HepG2 (cell line): ENCODE measurements at regions not wholly inside any gene's neighbourhood (a gene's known extent, or its start where the extent isn't known, plus 50 kb on each side); places are given as distances from the start of the nearest gene placed in this dataset.

Source experiments
- SMC3 ChIP-seq: IDR thresholded peaks from 2 replicates; pipeline ENCODE4 v1.6.1; 2011; ENCODE audit warnings: low read length, improper control_type of control experiment
- TGIF2 ChIP-seq: IDR thresholded peaks from 2 replicates; pipeline ENCODE4 v1.6.1; 2016; ENCODE audit warnings: control low read depth, missing compliant biosample characterization
- TF ChIP-seq, protein P1 (sequence below): sonication (generic); formaldehyde crosslinking; IDR thresholded peaks from 2 replicates; pipeline ENCODE4 v1.5.0; 2020; ENCODE audit warnings: mild to moderate bottlenecking, missing genetic modification reagents, moderate library complexity
- TF ChIP-seq, protein P2 (sequence below): sonication (generic); formaldehyde crosslinking; IDR thresholded peaks from 2 replicates; pipeline ENCODE4 v1.8.1; 2023; ENCODE audit warnings: missing genetic modification reagents, mild to moderate bottlenecking, borderline replicate concordance

- TF ChIP-seq, protein P1, sequence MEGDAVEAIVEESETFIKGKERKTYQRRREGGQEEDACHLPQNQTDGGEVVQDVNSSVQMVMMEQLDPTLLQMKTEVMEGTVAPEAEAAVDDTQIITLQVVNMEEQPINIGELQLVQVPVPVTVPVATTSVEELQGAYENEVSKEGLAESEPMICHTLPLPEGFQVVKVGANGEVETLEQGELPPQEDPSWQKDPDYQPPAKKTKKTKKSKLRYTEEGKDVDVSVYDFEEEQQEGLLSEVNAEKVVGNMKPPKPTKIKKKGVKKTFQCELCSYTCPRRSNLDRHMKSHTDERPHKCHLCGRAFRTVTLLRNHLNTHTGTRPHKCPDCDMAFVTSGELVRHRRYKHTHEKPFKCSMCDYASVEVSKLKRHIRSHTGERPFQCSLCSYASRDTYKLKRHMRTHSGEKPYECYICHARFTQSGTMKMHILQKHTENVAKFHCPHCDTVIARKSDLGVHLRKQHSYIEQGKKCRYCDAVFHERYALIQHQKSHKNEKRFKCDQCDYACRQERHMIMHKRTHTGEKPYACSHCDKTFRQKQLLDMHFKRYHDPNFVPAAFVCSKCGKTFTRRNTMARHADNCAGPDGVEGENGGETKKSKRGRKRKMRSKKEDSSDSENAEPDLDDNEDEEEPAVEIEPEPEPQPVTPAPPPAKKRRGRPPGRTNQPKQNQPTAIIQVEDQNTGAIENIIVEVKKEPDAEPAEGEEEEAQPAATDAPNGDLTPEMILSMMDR: no peak
- TF ChIP-seq SMC3: no peak
- TF ChIP-seq, protein P2, sequence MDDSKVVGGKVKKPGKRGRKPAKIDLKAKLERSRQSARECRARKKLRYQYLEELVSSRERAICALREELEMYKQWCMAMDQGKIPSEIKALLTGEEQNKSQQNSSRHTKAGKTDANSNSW: no peak
- no peak for TF ChIP-seq TGIF2 (CRISPR knock-in tag)
These were observed 375.8 kb downstream of the GATA3 start for GRCh38 chr10:8430321-8430720.
